T-cell (primary cell): ENCODE measurements at regions not wholly inside any gene's neighbourhood (a gene's known extent, or its start where the extent isn't known, plus 50 kb on each side); places are given as distances from the start of the nearest gene placed in this dataset.

Experiments
- ATAC-seq, 4 experiments: fragments of 200-7000 bp in 3 of 4; fragments of 150-1000 bp in 1 of 4; cut with Tn5 transposase; replicated peaks in 1 of 4; 1 replicate in 3 of 4; 2 replicates in 1 of 4; pipeline ENCODE4 v1.10.0; 2021; ENCODE audit warnings: moderate library complexity in 3 of 4, mild to moderate bottlenecking in 2 of 4, moderate number of reproducible peaks in 1 of 4
- CTCF ChIA-PET, 2 donors: fragments of 300-600 bp; sonication (Branson Sonifier 250); formaldehyde crosslinking; loops; one replicate each; lab custom pipeline; 2022; ENCODE audit warnings: antibody characterized with exemption in 2 of 2; lab: Charles Lee
- POLR2A ChIA-PET, 2 donors: fragments of 300-600 bp; sonication (Branson Sonifier 250); formaldehyde crosslinking; loops; one replicate each; lab custom pipeline; 2022; ENCODE audit warnings: antibody characterized with exemption in 2 of 2; lab: Charles Lee
- DNase-seq, 35 experiments: peaks; one replicate each; pipeline versions ENCODE4 v3.0.0 to v3.0.0-alpha.2; 2013 to 2023
- H3K27ac ChIP-seq: one replicate; pipeline ENCODE4 v1.5.1; 2013; ENCODE audit warnings: low read length
- H3K27me3 ChIP-seq, 2 experiments: replicated peaks in 1 of 2; 1 replicate in 1 of 2; 2 replicates in 1 of 2; pipeline versions ENCODE4 v1.6.1 to v1.7.0; 2013; ENCODE audit warnings: low read length in 1 of 2, mixed read lengths in 1 of 2; ENCODE audit not compliant: control insufficient read depth in 2 of 2, insufficient read depth in 2 of 2; ENCODE audit errors: extremely low read depth in 1 of 2
- H3K36me3 ChIP-seq, 2 donors: 1 replicate in 1 of 2; 2 replicates in 1 of 2; pipeline versions ENCODE4 v1.6.1 to v1.7.0; 2013; ENCODE audit warnings: low read length in 1 of 2; ENCODE audit not compliant: control insufficient read depth in 2 of 2, insufficient read depth in 1 of 2; ENCODE audit errors: extremely low read depth in 1 of 2
- H3K4me1 ChIP-seq, 2 experiments: 1 replicate in 1 of 2; 2 replicates in 1 of 2; pipeline versions ENCODE4 v1.6.1 to v1.7.0; 2013; ENCODE audit warnings: low read length in 2 of 2, mixed read lengths in 1 of 2; ENCODE audit not compliant: insufficient read depth in 2 of 2, control insufficient read depth in 1 of 2; ENCODE audit errors: extremely low read depth in 1 of 2
- H3K4me3 ChIP-seq, 2 donors: 1 replicate in 1 of 2; 2 replicates in 1 of 2; pipeline versions ENCODE4 v1.5.1 to v1.7.0; 2013; ENCODE audit warnings: mild to moderate bottlenecking in 2 of 2, low read length in 1 of 2, moderate library complexity in 1 of 2; ENCODE audit not compliant: control insufficient read depth in 1 of 2; ENCODE audit errors: extremely low read depth in 1 of 2
- H3K9me3 ChIP-seq: 2 replicates; pipeline ENCODE4 v1.7.0; 2013
- H3K27ac Mint-ChIP-seq, 2 donors: one replicate each; pipeline ENCODE4 v1.8.0; 2020 to 2021; ENCODE audit warnings: mild to moderate bottlenecking in 2 of 2, mixed read lengths in 2 of 2
- H3K27me3 Mint-ChIP-seq, 2 donors: one replicate each; pipeline ENCODE4 v1.8.0; 2021 to 2022; ENCODE audit warnings: mixed read lengths in 2 of 2
- H3K36me3 Mint-ChIP-seq: one replicate; pipeline ENCODE4 v1.8.0; 2021; ENCODE audit warnings: mixed read lengths
- H3K4me1 Mint-ChIP-seq, 3 donors: one replicate each; pipeline ENCODE4 v1.8.0; 2020 to 2022; ENCODE audit warnings: mixed read lengths in 3 of 3, mild to moderate bottlenecking in 1 of 3
- H3K4me3 Mint-ChIP-seq, 3 donors: one replicate each; pipeline ENCODE4 v1.8.0; 2020 to 2022; ENCODE audit warnings: mild to moderate bottlenecking in 3 of 3, mixed read lengths in 3 of 3, moderate library complexity in 3 of 3
- H3K9me3 Mint-ChIP-seq, 3 donors: one replicate each; pipeline ENCODE4 v1.8.0; 2020 to 2022; ENCODE audit warnings: mixed read lengths in 3 of 3
- WGBS: methylation state at CpG from one replicate; pipeline ENCODE4 v1.1.5; 2013; ENCODE audit warnings: missing lambda C conversion rate; ENCODE audit not compliant: insufficient coverage; 5-methylcytosine and 5-hydroxymethylcytosine counted together

DNA sequence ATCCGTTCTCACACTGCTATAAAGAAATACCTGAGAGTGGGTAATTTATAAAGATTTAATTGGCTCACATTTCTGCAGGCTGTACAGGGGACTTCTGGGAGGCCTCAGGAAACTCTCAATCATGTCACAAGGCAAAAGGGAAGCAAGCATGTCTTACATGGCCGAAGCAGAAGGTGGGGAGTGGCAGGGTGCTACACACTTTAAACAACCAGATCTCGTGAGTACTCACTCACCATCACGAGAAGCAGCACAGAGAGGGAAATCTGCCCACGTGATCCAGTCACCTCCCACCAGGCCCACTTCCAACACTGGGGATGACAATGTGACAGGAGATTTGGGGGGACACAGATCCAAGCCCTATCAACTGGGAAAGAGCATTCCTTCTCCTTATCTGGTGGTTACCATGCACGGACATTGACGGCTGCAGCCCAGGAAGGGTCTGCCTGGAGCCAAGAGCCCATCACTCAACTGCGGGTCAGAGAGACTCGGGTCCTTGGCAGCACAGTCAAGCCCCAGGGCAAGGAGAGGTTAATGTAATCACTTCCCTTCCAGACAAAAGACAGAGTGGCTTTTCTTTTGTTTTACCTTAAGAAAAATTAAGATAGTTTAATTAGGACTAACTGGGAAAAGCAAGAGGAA lies 112.3 kb upstream of the CST7 start:
- no peak overlapping the region for H3K27ac ChIP-seq
- CTCF ChIA-PET = no interaction called here
- ATAC-seq (no peak), DNase-seq (no peak)
- 70% methylated on average over 2 of the region's 9 CpGs for WGBS
- no peak overlapping the region for H3K27ac Mint-ChIP-seq
- peaks cover 4 to 5% of the 10 kb centered on the region in 2 donors for H3K27me3 Mint-ChIP-seq
- H3K9me3 Mint-ChIP-seq = no peaks in the 10 kb centered on the region
- POLR2A ChIA-PET = no interaction called here
- H3K9me3 ChIP-seq = no peaks in the 10 kb centered on the region
- peaks cover 0 to 4% of the 10 kb centered on the region in 2 experiments for H3K27me3 ChIP-seq
- no peaks in the 10 kb centered on the region for H3K4me1 Mint-ChIP-seq
- H3K4me3 Mint-ChIP-seq = no peak overlapping the region
- H3K4me1 ChIP-seq = no peaks in the 10 kb centered on the region
- no peak overlapping the region for H3K4me3 ChIP-seq
- H3K36me3 ChIP-seq = no peaks in the 10 kb centered on the region
- H3K36me3 Mint-ChIP-seq = no peaks in the 10 kb centered on the region

DNA sequence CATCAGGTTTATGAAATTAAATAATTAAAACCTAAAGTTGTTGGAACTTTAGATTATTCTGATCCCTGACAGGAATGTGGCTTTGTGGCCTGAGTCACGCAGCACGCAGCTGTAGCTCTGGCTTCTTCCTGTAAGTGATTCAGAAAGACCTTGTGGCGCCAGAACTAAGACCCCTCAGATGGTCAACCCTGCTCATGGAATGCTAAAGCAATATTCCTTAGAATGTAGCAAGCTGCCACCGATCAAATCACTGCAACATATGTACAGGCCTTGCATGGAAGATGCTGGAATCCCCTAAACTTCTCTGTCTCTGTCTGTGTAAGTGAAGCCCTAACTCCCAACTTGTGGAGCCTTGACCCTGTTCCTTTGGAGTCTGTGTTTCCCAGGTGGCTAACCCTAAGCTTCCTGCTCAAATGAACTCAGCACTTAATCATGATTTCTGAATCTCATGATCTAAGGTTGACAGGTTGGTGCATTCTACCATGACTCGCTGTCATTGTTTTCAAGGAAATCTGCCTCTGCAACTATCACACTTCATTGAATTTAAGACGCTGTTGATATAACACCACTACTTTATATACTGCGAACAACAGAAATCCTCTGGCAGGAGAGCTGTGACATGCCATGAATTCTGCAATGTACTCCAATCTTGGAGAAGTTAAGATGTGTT lies 111.2 kb upstream of the CST7 start:
- H3K27me3 ChIP-seq = peaks cover 0 to 10% of the 10 kb centered on the region in 2 experiments
- H3K4me1 ChIP-seq = no peaks in the 10 kb centered on the region
- Mint-ChIP-seq H3K27ac (no peak overlapping the region), H3K4me3 (no peak overlapping the region), H3K27me3 (peaks cover 14% of the 10 kb centered on the region in 2 donors), H3K36me3 (no peaks in the 10 kb centered on the region), H3K4me1 (no peaks in the 10 kb centered on the region), H3K9me3 (no peaks in the 10 kb centered on the region)
- no peaks in the 10 kb centered on the region for H3K36me3 ChIP-seq
- no peak overlapping the region for H3K4me3 ChIP-seq
- 88% methylated on average over 5 of the region's 7 CpGs for WGBS
- CTCF ChIA-PET = no interaction called here
- H3K9me3 ChIP-seq = no peaks in the 10 kb centered on the region
- no peak for ATAC-seq
- H3K27ac ChIP-seq = no peak overlapping the region
- DNase-seq = no peak
- POLR2A ChIA-PET = no interaction called here

DNA sequence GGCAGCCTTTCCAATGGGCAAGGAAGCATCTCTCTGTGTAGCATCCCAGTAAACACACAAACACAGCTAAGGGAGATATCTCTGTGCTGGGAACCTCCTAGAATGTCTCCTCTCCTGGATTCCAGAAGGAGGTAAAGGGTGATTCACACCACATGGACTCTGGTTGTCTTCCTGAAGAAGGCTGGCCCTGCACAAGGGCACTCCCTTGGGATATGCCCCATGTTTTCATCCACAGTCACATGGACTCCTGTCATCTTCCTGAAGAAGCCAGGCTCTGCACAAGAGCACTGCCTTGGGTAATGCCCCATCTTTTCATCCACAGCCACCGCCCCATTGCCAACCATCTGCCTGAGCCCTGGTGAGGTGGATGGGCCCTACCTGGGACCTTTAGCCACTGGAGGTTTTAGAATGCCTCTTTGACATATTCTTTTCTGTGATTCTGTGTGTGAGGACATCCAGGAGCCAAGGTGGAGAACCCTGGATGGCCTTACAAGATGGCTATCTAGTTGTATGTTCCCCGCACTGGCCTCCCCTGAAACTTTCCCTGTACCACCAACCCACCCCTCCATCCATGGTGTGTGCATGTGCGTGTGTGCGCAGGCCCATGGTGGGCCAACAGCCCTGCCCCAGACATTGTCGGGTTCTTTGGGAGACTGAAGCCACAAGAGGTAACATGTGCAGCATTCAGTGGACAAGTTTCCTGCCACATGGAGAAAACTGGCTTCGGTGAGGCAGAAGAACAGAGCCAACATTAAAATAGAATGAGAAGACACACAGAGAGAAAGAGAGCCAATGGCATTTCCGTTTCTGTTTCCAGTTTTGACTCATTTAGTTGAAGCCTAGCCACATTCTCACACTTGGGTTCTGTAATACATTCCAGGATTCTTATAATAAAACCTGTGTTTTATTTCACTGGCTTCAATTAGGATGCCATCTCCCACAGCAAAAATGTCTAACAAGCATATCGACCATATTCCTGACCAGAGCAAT lies 110.2 kb upstream of the CST7 start:
- H3K36me3 ChIP-seq = no peaks in the 10 kb centered on the region
- no peak overlapping the region for H3K27ac ChIP-seq
- no peaks in the 10 kb centered on the region for H3K9me3 ChIP-seq
- 45% methylated on average over 4 of the region's 8 CpGs for WGBS
- H3K27me3 Mint-ChIP-seq = peaks cover 17 to 20% of the 10 kb centered on the region in 2 donors
- no peaks in the 10 kb centered on the region for H3K4me1 Mint-ChIP-seq
- H3K4me3 ChIP-seq = no peak overlapping the region
- peaks cover 0 to 10% of the 10 kb centered on the region in 2 experiments for H3K27me3 ChIP-seq
- ATAC-seq (no peak), DNase-seq (no peak)
- ChIA-PET POLR2A (no interaction called here), CTCF (no interaction called here)
- H3K4me3 Mint-ChIP-seq = no peak overlapping the region
- no peaks in the 10 kb centered on the region for H3K9me3 Mint-ChIP-seq
- H3K4me1 ChIP-seq = no peaks in the 10 kb centered on the region
- no peak overlapping the region for H3K27ac Mint-ChIP-seq
- H3K36me3 Mint-ChIP-seq = no peaks in the 10 kb centered on the region

DNA sequence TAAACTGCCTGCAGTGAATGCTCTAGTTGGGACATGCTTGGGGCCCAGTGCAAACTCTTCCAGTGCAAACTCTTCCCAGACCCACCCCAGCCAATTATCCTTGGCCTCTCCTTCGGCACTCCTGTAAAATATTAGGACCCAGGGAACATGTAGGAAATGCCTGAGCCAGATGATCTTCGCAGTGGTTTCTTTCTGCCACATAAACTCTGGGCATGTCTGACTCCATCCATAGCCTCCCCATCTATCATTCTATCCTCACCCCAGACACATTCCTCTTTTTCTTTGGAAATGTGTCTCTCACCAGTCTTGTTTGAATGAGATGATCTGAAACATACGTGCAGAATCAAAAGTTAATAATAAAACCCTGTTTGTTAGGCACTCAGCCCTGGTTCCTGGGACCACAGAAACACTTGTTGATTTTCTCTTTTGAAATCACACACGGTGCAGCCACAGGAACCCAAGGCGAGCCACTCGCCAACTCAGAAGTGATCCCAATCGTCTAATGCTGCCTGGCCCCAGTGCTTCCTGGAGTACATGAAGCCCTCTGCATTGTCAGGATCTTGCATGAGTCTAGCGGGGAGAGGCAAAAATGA lies 108.9 kb upstream of the CST7 start:
- no peaks in the 10 kb centered on the region for H3K4me1 Mint-ChIP-seq
- H3K4me3 Mint-ChIP-seq = no peak overlapping the region
- H3K36me3 Mint-ChIP-seq = no peaks in the 10 kb centered on the region
- ChIA-PET POLR2A (no interaction called here), CTCF (no interaction called here)
- Histone ChIP-seq H3K27me3 (peaks cover 0 to 12% of the 10 kb centered on the region in 2 experiments), H3K4me3 (no peak overlapping the region), H3K36me3 (no peaks in the 10 kb centered on the region), H3K9me3 (no peaks in the 10 kb centered on the region), H3K27ac (no peak overlapping the region), H3K4me1 (no peaks in the 10 kb centered on the region)
- DNase-seq (no peak), ATAC-seq (no peak)
- H3K9me3 Mint-ChIP-seq = no peaks in the 10 kb centered on the region
- peaks cover 20 to 25% of the 10 kb centered on the region in 2 donors for H3K27me3 Mint-ChIP-seq
- H3K27ac Mint-ChIP-seq = no peak overlapping the region
- 50% methylated on average over 7 of the region's 8 CpGs for WGBS

DNA sequence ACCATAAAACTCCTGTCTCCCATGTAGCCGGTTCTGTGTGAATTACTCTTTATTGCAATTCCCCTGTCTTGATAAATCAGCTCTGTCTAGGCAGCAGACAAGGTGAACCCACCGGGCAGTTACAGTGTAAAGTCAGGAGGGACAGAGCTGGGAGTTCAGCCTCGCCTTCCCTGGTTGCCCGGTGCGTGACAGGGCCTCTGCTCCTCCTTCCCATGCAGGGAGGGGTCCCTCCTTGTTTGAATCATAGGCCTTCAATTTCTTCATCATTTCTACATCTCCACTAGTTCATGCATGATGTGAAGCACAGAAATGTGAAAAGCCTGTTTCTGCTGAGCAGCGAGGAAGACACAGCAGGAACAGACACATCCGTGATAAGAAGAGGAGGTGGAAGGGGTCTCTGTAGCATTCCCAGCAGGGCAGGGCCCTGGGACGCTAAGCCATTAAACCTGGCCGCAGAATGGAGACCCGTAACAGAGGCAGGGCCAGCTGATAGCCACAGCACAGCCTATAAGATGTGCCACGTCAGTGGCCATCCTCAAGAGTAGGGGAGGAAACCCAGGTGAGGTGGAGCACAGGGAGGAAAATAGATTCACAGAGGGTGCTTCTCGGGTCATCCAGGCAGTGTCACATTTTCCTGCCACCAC lies 106.7 kb upstream of the CST7 start:
- no peak overlapping the region for H3K27ac ChIP-seq
- ChIA-PET CTCF (no interaction called here), POLR2A (interaction anchor here in 1 of 2 donors (0.5 kb wide), 1 partner anchor 572 kb away, joined by 7 read pairs; no protein-coding TSS in a partner anchor)
- no peaks in the 10 kb centered on the region for H3K9me3 ChIP-seq
- H3K27me3 ChIP-seq = peaks cover 0 to 8% of the 10 kb centered on the region in 2 experiments
- 98% methylated on average over 6 of the region's 12 CpGs for WGBS
- Mint-ChIP-seq H3K4me1 (no peaks in the 10 kb centered on the region), H3K27me3 (peaks cover 20 to 24% of the 10 kb centered on the region in 2 donors), H3K9me3 (peaks cover 3 to 14% (median 8%) of the 10 kb centered on the region in 3 donors), H3K4me3 (no peak overlapping the region), H3K27ac (no peak overlapping the region), H3K36me3 (no peaks in the 10 kb centered on the region)
- no peaks in the 10 kb centered on the region for H3K4me1 ChIP-seq
- ATAC-seq (no peak), DNase-seq (no peak)
- no peak overlapping the region for H3K4me3 ChIP-seq
- no peaks in the 10 kb centered on the region for H3K36me3 ChIP-seq
